ENCODE measurements at regions not wholly inside any gene's neighbourhood (a gene's known extent, or its start where the extent isn't known, plus 50 kb on each side); places are given as distances from the start of the nearest gene placed in this dataset.
A peak's percentile ranks its signal among the peaks of the same experiment; 100 is the strongest.

GRCh38 chr10:69703766-69704630 lies 74.0 kb downstream of the FAM241B start:
- H3K4me3 ChIP-seq (ENCODE audit: low read depth, low read length), result no peak overlapping the region
- no peak for TF ChIP-seq CTCF (IDR thresholded peaks at IDR 0.05; ENCODE audit: insufficient read depth, low read depth, low read length)
- DNase-seq (ENCODE audit: low read depth), result peak; percentile 98

GRCh38 chr10:69709366-69709941 lies 79.4 kb downstream of the FAM241B start:
- DNase-seq (ENCODE audit: low read depth), result no peak
- no peak for TF ChIP-seq CTCF (IDR thresholded peaks at IDR 0.05; ENCODE audit: insufficient read depth, low read depth, low read length)
- H3K4me3 ChIP-seq (ENCODE audit: low read depth, low read length), result no peak overlapping the region

- TF ChIP-seq CTCF (IDR thresholded peaks at IDR 0.05; ENCODE audit: insufficient read depth, low read depth, low read length), result no peak
- no peak for DNase-seq (ENCODE audit: low read depth)
- H3K4me3 ChIP-seq (ENCODE audit: low read depth, low read length), result no peak overlapping the region
Observed at GRCh38 chr10:69710008-69710888, 80.2 kb downstream of the FAM241B start.

- TF ChIP-seq CTCF (IDR thresholded peaks at IDR 0.05; ENCODE audit: insufficient read depth, low read depth, low read length), result no peak
- no peak overlapping the region for H3K4me3 ChIP-seq (ENCODE audit: low read depth, low read length)
- no peak for DNase-seq (ENCODE audit: low read depth)
Observed at GRCh38 chr10:69712342-69712741, 82.3 kb downstream of the FAM241B start.

- DNase-seq (ENCODE audit: low read depth), result no peak
- no peak overlapping the region for H3K4me3 ChIP-seq (ENCODE audit: low read depth, low read length)
- TF ChIP-seq CTCF (IDR thresholded peaks at IDR 0.05; ENCODE audit: insufficient read depth, low read depth, low read length), result no peak
Observed at GRCh38 chr10:69714572-69714971, 84.5 kb downstream of the FAM241B start.

- peak; percentile 29 for DNase-seq (ENCODE audit: low read depth)
- no peak overlapping the region for H3K4me3 ChIP-seq (ENCODE audit: low read depth, low read length)
- TF ChIP-seq CTCF (IDR thresholded peaks at IDR 0.05; ENCODE audit: insufficient read depth, low read depth, low read length), result no peak
Observed at GRCh38 chr10:69715156-69715898, 85.3 kb downstream of the FAM241B start.
